NCI-H2227 treated with DMSO at 0.1 percent for 48 hours (cell line): ENCODE measurements at regions not wholly inside any gene's neighbourhood (a gene's known extent, or its start where the extent isn't known, plus 50 kb on each side); places are given as distances from the start of the nearest gene placed in this dataset.
A peak's percentile ranks its signal among the peaks of the same experiment; 100 is the strongest.

Experiments
- DNase-seq: peaks from one replicate; lab custom pipeline; 2025; lab: John Stamatoyannopoulos, UW

GRCh38 chr13:107743983-107744382 lies 471.4 kb downstream of the LIG4 start:
- DNase-seq, result no peak

DNA sequence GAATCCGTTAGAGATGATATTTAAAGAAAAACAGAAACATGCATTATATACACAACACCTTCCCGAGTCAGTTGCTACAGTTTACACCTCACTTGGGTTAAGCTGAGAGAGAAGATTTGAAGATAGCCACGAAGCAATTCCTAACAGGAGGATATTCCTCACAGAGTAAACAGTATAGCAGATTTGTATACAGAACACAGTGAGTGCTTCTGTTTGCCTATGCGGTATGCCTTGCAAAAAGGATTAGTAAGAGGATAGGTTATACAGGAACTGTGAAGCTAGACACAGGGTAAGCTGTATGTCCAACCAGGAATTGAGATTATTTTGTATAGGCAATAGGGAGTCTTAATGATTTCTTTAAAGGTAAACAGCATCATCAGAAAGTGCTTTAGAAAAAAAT lies 471.8 kb downstream of the LIG4 start:
- no peak for DNase-seq

GRCh38 chr13:107743100-107743499 lies 472.2 kb downstream of the LIG4 start:
- DNase-seq, result no peak

DNA sequence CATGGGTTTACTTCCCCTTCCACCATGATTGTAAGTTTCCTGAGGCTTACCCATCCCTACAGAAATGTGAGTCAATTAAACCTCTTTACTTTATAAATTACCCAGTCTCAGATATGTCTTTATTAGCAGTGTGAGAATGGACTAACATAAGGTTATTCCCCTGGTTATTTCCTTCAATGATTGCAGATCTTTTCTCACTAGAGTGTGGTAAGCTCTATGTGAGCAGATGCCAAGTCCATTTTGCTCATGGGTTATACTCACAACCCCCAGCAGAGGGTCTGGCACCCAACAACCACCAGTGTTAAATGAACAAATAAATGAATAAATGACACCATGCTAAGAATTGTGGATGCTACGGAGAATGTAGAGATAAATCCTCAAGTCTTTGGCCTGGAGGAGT lies 472.8 kb downstream of the LIG4 start:
- DNase-seq, result no peak

DNA sequence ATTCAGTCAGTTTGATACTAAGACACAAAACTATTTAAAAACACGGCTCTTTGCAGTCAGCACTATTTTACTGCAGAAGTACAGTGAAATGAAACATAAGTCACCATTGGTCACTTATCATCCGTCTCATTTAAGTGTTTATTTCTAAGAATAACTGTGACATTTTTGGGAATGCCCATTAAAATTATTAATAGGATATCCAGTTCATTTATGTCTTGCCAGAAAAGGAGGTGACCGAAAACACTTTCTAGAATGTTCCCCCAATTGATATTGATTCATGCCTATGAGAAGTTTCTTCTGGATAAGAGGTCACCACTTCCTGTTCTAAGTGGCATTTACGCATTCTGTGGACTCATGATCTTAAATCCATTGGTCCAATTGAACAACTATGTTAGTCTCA lies 477.3 kb downstream of the LIG4 start:
- no peak for DNase-seq

DNA sequence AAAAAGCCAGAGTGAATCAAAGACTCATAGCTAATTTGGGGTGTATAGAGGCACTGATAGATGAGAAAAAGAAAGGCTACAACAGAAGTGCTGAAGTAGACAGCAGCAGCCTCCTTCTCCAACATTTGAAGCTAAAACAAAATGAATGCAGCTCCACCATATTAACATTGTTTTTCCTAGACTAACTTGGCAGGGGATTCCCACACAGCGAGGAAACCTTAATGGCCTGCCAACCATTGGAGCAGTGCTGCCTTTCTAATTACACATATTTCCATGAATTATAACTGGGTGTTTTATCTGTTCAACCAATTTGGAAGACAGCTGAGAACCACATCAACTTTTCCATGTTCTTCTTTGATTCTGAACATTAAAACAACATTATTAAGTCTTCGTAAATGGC lies 478.6 kb downstream of the LIG4 start:
- no peak for DNase-seq

GRCh38 chr13:107736170-107736569 lies 479.2 kb downstream of the LIG4 start:
- peak; percentile 5 for DNase-seq

DNA sequence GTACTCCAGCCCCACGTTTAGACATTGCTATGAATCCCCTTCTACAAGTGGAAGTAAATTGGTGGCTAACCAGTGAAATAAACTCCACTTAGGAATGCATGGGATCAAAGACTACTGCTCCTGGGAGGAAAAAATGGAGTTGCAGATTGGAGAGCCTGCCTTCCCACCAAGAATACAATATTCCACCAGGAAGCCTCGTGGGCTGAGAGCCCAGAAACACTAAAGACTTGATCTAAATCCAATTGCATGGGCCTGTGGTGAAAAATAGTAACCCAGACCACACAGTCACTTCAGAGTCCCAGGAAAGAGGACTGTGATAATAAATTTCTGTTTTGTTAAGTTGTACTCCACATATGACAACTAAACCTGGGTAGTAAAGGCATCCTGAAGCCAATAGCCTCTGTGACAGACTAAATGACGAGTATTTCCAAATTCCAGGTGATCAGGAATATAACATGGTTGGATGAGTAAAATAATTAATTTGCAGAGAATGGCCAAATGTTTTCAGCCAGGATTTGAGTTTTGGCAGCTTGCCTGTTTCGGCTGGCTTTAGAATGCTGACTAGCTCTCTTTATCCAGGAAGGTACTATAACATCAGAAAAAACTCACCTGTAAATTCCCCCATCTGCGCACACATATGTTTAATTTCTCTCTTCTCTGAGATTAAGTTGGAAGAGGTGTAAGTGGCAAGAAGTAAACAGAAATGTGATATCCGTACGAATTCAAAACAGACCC lies 480.3 kb downstream of the LIG4 start:
- no peak for DNase-seq

- DNase-seq, result no peak
Observed at GRCh38 chr13:107733276-107733675, 482.1 kb downstream of the LIG4 start.

DNA sequence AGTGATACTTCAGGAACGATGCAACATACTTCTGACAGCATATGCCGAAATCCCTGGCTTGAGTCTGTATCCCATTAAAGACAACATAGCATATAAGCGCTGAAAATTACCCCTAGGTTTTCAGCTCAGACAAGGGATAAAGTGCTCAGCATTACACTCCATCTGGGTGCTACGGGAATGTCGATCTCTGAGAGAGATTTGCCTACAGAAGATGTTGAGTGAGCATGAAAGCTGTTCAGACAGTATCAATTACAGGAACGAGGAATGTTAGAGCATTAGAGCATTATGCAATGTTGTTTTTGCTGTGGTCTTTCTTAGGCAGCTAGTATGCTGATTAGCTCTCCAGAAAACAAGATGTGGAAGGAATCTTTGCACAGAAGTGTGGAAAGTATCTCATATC lies 484.5 kb downstream of the LIG4 start:
- no peak for DNase-seq

DNA sequence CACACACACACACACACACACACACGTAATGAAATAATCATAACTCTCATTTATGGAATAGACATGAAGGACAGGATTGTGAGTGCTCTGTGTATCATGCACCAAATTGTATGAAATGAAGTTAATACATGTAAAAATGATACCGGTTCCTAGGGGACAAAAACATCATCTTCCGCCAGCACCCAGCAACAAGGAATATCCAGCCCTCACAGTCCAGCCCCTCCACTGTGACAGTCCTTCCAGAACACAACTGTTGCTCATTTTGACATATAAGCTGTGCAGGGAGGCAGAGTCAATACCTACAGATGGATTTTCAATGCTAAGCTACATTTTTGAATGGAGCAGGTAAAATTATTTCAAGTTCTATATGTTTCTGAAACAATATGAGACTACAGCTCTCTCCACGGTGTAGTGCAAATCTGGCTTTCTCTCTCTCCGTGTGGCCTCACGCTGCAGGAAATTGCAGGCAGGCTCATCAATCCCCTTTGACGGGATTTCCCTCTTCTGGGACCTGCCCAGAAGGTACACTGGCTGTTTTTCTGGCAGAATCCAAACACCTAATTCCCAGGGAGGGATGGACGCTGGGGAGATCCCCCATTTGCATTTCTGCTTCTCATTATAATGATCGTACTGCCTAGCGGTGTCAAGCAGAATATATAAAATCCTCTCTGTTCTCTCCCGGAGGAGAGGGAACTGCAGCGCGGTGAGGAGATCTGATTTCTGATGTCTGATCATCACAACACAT lies 494.0 kb downstream of the LIG4 start:
- no peak for DNase-seq

DNA sequence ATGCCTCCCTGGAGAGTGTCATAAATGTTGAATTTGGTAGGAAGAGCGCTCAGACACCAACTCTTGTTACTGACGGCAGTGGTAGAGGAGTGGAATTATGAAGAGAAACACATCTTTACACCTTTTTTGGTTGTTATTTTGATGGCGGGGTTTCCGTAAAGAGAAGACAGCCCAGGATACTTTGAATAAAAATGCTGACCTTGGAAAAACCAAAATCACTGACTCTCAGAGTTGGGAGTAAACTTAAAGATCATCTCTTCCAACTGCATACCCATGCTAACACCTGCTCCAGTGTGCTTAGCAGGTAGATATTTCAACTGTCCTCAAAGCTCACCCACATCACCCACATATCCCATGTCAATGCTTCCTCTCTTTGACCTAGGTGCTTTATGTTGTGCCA lies 498.6 kb downstream of the LIG4 start:
- no peak for DNase-seq

- no peak for DNase-seq
Observed at GRCh38 chr13:107716241-107716640, 499.1 kb downstream of the LIG4 start.

GRCh38 chr13:107715496-107715895 lies 499.8 kb downstream of the LIG4 start:
- no peak for DNase-seq

DNA sequence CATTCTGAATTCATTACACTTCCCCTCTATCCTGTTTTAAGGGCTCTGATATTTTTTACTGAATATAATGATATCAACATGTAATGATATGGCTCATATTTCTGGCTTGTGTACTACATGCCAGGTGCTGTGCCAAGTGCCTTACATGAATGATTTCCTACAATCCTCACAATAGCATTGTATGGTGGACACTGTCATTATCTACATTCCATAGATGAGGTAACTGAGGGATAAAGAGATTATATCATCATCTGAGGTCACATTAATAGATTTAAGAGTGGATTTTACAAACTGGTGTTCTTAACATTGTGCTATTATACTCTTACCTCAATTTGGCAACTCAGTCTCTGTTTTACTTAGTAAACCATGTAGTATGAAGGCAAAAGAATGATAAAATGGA lies 502.0 kb downstream of the LIG4 start:
- DNase-seq, result no peak

DNA sequence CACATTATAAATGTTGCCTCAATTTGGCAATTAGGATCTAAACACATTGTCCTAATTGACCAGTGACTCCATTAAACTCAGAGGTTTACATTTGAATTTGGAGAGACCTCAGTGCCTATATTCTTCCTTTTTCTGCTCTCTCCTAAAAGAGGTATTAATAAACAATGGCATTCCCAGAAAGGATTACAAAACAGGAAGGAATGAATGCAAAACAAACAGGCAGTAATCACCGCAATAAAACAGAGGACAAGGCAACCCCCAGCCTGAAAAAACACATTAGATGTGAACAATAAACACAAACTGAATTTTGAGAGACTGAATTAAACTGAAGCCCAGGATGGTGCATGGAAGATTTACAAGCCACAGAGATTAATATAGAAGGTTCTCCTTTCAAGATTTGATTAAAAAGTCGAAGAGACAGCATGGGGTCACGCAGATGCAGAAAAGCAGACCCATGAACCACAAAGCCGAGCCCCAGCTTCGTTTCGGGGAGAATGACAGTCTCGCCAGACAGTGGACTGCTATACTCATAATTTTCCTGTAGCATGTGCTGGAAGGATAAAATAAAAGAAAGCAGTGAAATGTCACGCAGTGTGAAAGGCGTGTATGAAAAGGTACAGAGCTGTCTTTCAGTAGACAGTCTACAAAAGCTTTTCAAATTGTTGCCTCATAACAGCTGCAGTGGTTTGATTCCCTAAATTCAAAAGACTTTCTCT lies 503.0 kb downstream of the LIG4 start:
- DNase-seq, result no peak

DNA sequence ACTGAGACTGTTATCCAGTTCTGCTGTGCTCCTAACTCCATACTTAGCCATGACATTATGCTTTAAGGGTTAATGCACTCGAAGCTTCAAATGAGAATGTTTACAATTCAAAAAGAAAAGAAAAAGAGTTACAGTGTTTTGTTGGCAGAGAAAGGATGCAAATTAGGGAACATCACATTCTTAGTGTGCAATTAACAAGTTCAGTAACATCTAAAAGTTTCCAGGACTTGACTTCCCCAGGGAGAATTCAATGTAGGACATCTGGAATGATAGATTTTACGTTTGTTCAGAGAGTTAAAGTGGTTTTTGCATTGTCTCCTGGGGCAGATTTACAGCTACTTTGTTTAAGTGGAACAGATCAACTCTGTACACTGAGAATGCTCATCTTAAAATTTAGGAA lies 525.2 kb downstream of the LIG4 start:
- no peak for DNase-seq

DNA sequence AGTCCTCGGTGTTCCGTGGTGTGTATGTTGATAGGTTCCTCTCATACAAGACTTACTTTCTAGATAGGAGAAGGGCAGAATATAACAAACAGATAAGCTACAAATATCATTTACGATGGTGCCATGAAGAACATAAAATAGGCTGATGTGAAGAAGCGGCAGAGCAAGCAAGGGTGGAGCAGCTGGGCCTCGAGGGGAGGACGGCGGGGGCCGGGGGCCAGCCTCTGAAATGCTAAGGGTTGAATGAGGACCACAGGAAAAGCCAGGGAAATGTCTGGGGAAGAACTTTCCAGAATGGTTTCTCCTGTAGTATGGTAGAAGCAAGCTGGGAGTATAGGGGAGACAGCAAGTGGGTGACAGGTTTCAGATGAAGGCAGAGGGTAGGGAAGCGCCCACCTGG lies 529.5 kb downstream of the LIG4 start:
- DNase-seq, result no peak

- DNase-seq, result no peak
Observed at GRCh38 chr13:107681600-107681999, 533.7 kb downstream of the LIG4 start.

- no peak for DNase-seq
Observed at GRCh38 chr13:107680115-107680514, 535.2 kb downstream of the LIG4 start.

GRCh38 chr13:107678075-107678689 lies 537.2 kb downstream of the LIG4 start:
- peak; percentile 3 for DNase-seq

- DNase-seq, result no peak
Observed at GRCh38 chr13:107675847-107676550, 539.3 kb downstream of the LIG4 start.
